Mucosa of descending colon (tissue), 3 donors: ENCODE measurements at regions not wholly inside any gene's neighbourhood (a gene's known extent, or its start where the extent isn't known, plus 50 kb on each side); places are given as distances from the start of the nearest gene placed in this dataset.
"Not testable (repeated sequence)": the region's sequence is repeated elsewhere in the genome, so short reads cannot be mapped to it uniquely, and the experiment has no call there.

Source experiments
- ATAC-seq: fragments of 200-7000 bp; cut with Tn5 transposase; one replicate; pipeline ENCODE4 v1.9.1; 2020; ENCODE audit warnings: mild to moderate bottlenecking, moderate library complexity
- DNase-seq, 3 donors: peaks; one replicate each; pipeline ENCODE4 v3.0.0-alpha.2; 2020
- H3K36me3 ChIP-seq: fragments of 200-600 bp; one replicate; pipeline ENCODE4 v1.8.0; 2021; ENCODE audit warnings: low read depth, mild to moderate bottlenecking
- H3K4me1 ChIP-seq: fragments of 200-600 bp; one replicate; pipeline ENCODE4 v1.8.0; 2021; ENCODE audit warnings: low read depth, mild to moderate bottlenecking
- H3K4me3 ChIP-seq: fragments of 200-600 bp; one replicate; pipeline ENCODE4 v1.8.0; 2021; ENCODE audit warnings: mild to moderate bottlenecking
- H3K9me3 ChIP-seq: fragments of 200-600 bp; one replicate; pipeline ENCODE4 v1.8.0; 2021; ENCODE audit warnings: mild to moderate bottlenecking
- CTCF ChIP-seq: fragments of 200-600 bp; IDR thresholded peaks from one replicate; pipeline ENCODE4 v1.8.0; 2022; ENCODE audit warnings: antibody characterized with exemption, mild to moderate bottlenecking
- intact Hi-C, 2 donors: fragments of 100-400 bp; cut with DNase I in 1 of 2; cut with micrococcal nuclease in 1 of 2; formaldehyde crosslinking; loops; one replicate each; pipeline versions ENCODE4 v1.11.0 to v1.11.1; 2022; cut with DNase I, micrococcal nuclease
- donor health status: DM: no; HTN: no; CAD: no; lungs with moderate emphysema.
- donor health status: DM: no; HTN: no; CAD: no.
- donor health status: DM: no; HTN: yes; CAD: no.

- intact Hi-C loops = no loop called here
- no peak for DNase-seq
- Histone ChIP-seq H3K4me3 (no peak overlapping the region), H3K36me3 (no peaks in the 10 kb centered on the region), H3K9me3 (no peaks in the 10 kb centered on the region), H3K4me1 (no peaks in the 10 kb centered on the region)
- no peak for TF ChIP-seq CTCF
- ATAC-seq = no peak
These were observed 67.3 kb upstream of the OLIG2 start for GRCh38 chr21:32958288-32959002.

- no peaks in the 10 kb centered on the region for H3K36me3 ChIP-seq
- H3K9me3 ChIP-seq = no peaks in the 10 kb centered on the region
- DNase-seq (no peak), ATAC-seq (no peak)
- no peaks in the 10 kb centered on the region for H3K4me1 ChIP-seq
- TF ChIP-seq CTCF = no peak
- intact Hi-C loops = no loop called here
- H3K4me3 ChIP-seq = no peak overlapping the region
These were observed 63.5 kb upstream of the OLIG2 start for GRCh38 chr21:32962268-32962667.

- Histone ChIP-seq H3K4me3 (no peak overlapping the region), H3K9me3 (no peaks in the 10 kb centered on the region), H3K36me3 (no peaks in the 10 kb centered on the region), H3K4me1 (no peaks in the 10 kb centered on the region)
- intact Hi-C loops = no loop called here
- TF ChIP-seq CTCF = no peak
- no peak for ATAC-seq
- no peak for DNase-seq
These were observed 60.5 kb upstream of the OLIG2 start for GRCh38 chr21:32965129-32965680.

GRCh38 chr21:32966120-32966519 lies 59.6 kb upstream of the OLIG2 start:
- Histone ChIP-seq H3K36me3 (no peaks in the 10 kb centered on the region), H3K9me3 (no peaks in the 10 kb centered on the region), H3K4me3 (no peak overlapping the region), H3K4me1 (no peaks in the 10 kb centered on the region)
- ATAC-seq (no peak), DNase-seq (no peak)
- intact Hi-C loops = no loop called here
- TF ChIP-seq CTCF = no peak

GRCh38 chr21:32968103-32968502 lies 57.6 kb upstream of the OLIG2 start:
- H3K4me3 ChIP-seq, intact Hi-C loops, H3K36me3 ChIP-seq, H3K4me1 ChIP-seq, DNase-seq, H3K9me3 ChIP-seq, ATAC-seq: not testable (repeated sequence)

- no peak for ATAC-seq
- H3K36me3 ChIP-seq = no peaks in the 10 kb centered on the region
- H3K9me3 ChIP-seq = no peaks in the 10 kb centered on the region
- H3K4me3 ChIP-seq = no peak overlapping the region
- no peaks in the 10 kb centered on the region for H3K4me1 ChIP-seq
- intact Hi-C loops = no loop called here
- DNase-seq = no peak
- TF ChIP-seq CTCF = no peak
These were observed 51.1 kb upstream of the OLIG2 start for GRCh38 chr21:32974653-32975052.
